ENCODE measurements at regions not wholly inside any gene's neighbourhood (a gene's known extent, or its start where the extent isn't known, plus 50 kb on each side); places are given as distances from the start of the nearest gene placed in this dataset.

- DNase-seq, result no peak
Measured at GRCh38 chr18:26741048-26741447, 124.5 kb downstream of the AQP4 start.

DNA sequence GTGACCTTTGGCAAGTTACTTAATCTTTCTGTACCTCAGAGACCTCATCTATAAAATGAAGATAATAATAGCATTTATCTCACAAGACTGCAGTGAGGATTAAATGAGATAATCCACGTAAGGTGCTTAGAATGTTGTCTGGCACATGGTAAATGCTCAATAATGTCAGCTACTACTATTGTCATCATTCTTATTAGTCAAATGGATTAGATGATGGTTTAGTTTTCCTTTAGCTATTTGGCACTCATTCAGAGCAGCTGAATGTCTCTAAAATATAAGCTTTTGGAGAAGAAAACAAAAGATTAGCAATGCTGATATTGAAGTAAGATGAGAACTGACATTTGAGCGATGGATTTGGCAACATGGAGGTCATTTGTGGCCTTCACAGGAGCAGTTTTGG lies 125.1 kb downstream of the AQP4 start:
- DNase-seq, result no peak

DNA sequence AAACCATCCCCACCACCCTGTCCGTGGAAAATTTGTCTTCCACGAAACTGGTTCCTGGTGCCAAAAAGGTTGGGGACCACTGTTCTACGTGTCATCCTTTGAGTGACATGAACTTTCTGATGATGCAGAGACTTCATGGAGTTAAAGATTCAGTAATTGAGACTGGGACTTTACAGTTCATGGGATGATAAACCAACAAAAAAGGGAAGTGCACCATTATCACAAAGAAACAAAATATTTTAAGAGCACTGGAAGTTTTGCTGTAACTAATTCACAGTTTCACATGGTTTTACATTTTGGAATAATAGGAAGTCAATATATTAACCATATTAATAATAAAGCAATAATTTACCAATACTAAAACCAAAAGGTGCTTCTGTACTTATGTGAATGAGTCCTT lies 126.8 kb downstream of the AQP4 start:
- DNase-seq, result no peak

- no peak for DNase-seq
Measured at GRCh38 chr18:26736301-26736700, 129.2 kb downstream of the AQP4 start.

DNA sequence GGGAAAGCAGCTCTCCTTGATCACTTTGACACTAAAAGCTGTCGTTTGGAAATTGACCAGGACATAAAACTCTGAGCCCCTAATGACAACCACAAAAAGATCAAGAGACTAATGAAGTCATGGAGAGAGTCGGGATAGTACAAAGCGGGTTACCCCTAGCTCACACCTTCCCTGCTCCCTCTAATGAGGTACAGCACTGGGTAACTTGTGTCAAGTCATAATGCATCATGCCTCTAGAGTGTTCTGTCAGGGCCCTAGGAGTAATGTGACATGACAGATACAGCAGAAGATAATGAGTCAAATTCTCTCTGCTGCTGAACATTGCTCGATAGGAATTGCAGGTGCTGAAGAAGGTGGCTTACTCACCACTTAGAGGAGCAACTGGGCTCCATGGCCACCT lies 130.7 kb downstream of the AQP4 start:
- no peak for DNase-seq

- no peak for DNase-seq
Measured at GRCh38 chr18:26729449-26729848, 136.1 kb downstream of the AQP4 start.

GRCh38 chr18:26729008-26729407 lies 136.5 kb downstream of the AQP4 start:
- no peak for DNase-seq

GRCh38 chr18:26723981-26724380 lies 141.5 kb downstream of the AQP4 start:
- no peak for DNase-seq

GRCh38 chr18:26722565-26722931 lies 143.0 kb downstream of the AQP4 start:
- no peak for DNase-seq

- no peak for DNase-seq
Measured at GRCh38 chr18:26721854-26722564, 143.5 kb downstream of the AQP4 start.

DNA sequence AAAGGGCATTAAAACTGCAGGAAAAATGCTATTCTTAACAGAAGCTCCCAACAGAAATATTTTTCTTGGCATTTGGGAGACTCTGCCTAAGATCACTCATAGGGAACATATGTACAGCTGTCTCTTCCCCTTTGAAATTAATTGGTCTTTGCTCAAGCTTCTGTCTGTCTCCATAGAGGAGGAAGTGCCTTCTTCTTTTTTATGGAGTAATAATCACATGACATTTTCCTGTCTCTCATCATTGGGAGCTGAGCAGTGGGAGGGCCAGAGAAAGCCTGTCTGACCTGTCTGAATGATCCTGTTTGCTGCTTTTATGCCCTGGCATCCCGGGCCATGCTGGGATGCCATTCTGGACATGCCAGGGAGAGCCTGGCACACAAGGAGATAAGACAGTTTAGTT lies 145.6 kb downstream of the AQP4 start:
- no peak for DNase-seq

GRCh38 chr18:26717123-26717719 lies 148.3 kb downstream of the AQP4 start:
- DNase-seq, result no peak

- DNase-seq, result no peak
Measured at GRCh38 chr18:26714739-26715138, 150.8 kb downstream of the AQP4 start.

DNA sequence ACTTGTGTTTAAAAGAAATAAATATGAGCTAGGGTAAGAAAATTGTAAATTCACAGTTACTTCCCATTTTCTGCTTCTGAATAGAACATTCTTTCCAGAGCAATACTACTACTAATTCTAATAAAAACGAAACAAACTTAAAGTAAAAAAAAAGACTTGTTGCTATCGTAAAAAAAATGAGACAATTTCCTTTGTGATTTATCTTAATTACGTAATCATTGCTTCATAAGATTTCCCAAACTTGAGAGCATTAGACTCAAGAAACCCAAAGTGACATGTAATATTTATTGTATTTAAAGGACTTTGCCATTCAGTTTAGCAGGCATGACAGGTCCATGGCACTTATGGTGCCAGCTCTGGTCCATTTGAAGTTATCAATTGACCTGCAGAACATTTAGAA lies 153.8 kb downstream of the AQP4 start:
- no peak for DNase-seq

GRCh38 chr18:26710470-26711096 lies 154.9 kb downstream of the AQP4 start:
- peak; percentile 63 for DNase-seq

GRCh38 chr18:26709897-26710296 lies 155.6 kb downstream of the AQP4 start:
- DNase-seq, result no peak

DNA sequence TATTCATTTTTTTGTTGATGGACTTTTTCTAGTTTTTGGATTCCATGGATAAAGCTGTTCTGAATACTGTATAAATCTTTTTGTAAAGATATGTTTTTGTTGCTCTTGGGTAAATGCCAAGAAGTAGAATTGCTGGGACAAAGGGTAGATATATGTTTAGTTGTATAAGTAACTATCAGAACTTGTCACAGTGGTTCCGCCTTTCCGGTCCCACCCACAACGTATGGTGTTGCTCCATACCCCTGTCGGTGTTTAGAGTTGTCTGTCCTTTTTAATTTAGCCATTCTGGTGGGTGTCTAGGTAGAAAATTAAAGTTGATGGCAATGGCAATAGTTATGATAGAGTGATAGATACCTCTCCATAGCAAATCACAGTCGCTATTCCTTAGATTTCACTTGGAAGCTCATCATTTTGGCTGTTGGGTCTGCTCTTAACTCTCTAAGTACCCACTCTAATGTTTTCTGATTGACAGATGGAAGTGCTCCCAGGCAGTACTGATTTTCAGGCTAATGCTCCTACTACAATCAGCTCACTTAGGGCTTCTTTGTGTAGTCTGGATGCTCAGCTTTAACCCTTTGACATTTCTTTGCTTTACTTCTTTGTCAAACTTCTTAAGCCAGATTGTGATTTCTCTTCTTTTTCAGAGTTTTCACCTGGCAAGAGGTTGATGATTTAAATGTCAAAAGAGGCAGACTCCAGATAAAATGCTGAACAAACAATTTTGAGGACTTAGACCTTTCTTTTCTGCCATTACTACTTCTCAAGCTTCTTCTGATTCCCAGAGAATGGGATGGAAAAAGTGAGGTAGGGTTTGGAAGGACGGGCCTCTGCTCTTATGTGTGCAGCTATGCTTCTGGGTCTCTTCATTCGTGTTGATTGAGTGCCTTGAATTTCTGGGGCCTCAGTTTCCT lies 156.4 kb downstream of the AQP4 start:
- no peak for DNase-seq

DNA sequence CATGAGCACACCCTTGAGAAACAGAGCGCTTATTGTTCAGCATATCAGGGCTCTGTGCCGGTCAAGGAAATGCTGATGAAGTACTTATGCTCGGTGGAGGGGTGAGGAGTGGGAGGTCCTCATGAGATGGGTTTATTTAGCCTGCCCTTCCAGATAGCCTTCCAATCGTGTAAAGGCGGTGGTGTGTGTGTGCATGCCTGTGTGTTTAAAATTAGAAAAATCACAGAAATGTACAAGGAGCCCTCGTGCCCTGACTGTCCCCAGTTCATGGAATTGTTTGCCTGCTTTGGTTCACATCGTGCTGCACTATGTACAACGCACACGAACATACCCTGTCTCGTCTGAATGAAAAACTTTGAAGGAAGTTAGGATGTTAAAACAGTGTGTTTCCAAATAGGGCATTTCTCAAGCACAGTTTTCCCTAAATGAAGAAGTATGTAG lies 158.6 kb downstream of the AQP4 start:
- no peak for DNase-seq

DNA sequence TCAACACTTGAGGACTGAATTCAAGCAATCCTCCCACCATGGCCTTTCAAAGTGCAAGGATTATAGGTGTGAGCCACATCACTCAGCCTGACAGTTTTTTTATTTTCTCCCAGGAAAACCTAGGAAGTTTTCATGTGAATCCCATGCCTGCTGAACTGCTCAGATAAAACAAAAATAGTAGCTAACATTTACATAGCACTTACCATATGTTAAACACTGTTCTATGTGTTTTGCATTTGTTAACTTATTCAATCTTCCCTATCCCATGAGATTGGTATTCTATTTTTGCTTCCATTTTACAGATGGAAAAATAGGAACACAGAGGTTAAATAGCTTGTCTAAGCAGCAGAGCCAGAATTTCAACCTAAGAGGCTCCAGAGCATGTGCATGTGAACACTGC lies 157.4 kb upstream of the KCTD1 start:
- no peak for DNase-seq

- DNase-seq, result peak; percentile 31
Measured at GRCh38 chr18:26703170-26703930, 155.0 kb upstream of the KCTD1 start.

- DNase-seq, result no peak
Measured at GRCh38 chr18:26702086-26702485, 153.7 kb upstream of the KCTD1 start.

DNA sequence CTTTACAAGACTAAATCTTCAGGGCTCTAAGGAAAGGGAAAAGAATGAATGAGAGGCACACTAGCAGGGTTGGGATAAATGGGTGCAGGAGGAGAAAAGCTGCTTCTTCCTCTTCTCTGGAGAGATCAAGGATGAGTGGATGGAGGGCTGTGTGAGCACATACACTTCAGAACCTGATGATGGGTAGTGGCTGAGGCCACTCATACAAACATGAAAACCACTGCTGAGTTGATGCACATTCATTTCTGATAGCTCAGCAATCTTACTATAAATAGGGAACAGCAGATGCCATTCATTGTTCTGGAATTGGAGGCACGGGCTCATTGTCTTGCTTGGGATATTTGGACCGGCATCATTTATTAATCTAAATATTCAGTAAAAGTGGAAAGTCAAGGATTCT lies 152.4 kb upstream of the KCTD1 start:
- DNase-seq, result no peak

- DNase-seq, result no peak
Measured at GRCh38 chr18:26700201-26700600, 151.8 kb upstream of the KCTD1 start.

Measured in hematopoietic multipotent progenitor cell treated with erythropoietin and hydrocortisone succinate and interleukin-3 and kit ligand, for 8 days (in vitro differentiated cells).